HepG2 (cell line): ENCODE measurements at regions not wholly inside any gene's neighbourhood (a gene's known extent, or its start where the extent isn't known, plus 50 kb on each side); places are given as distances from the start of the nearest gene placed in this dataset.

Source experiments
- MIXL1 ChIP-seq: IDR thresholded peaks from 2 replicates; pipeline ENCODE4 v1.6.1; 2016
- PCBP2 ChIP-seq: fragments of 200-400 bp; formaldehyde crosslinking; optimal IDR thresholded peaks from 2 replicates; pipeline ENCODE3; 2018; ENCODE audit warnings: low read length, low read depth; ENCODE audit not compliant: poor library complexity, severe bottlenecking
- RFX5 ChIP-seq: IDR thresholded peaks from 2 replicates; pipeline ENCODE4 v1.6.1; 2011; ENCODE audit warnings: low read depth, low read length, improper control_type of control experiment
- RFXAP ChIP-seq: sonication (generic); formaldehyde crosslinking; IDR thresholded peaks from 2 replicates; pipeline ENCODE4 v1.4.0; 2020; ENCODE audit warnings: missing genetic modification reagents, borderline replicate concordance
- SRSF9 ChIP-seq: fragments of 200-400 bp; formaldehyde crosslinking; IDR thresholded peaks from 2 replicates; pipeline ENCODE4 v1.6.1; 2018; ENCODE audit warnings: borderline replicate concordance, mild to moderate bottlenecking, low read depth, low read length; ENCODE audit not compliant: insufficient read depth, poor library complexity, severe bottlenecking
- YEATS4 ChIP-seq: sonication (generic); formaldehyde crosslinking; IDR thresholded peaks from 2 replicates; pipeline ENCODE4 v1.4.0; 2020; ENCODE audit warnings: missing genetic modification reagents, borderline replicate concordance
- ZNF205 ChIP-seq: IDR thresholded peaks from 2 replicates; pipeline ENCODE4 v1.6.1; 2018; ENCODE audit warnings: missing biosample characterization, missing genetic modification reagents
- ZNF253 ChIP-seq: sonication (generic); formaldehyde crosslinking; IDR thresholded peaks from 2 replicates; pipeline ENCODE4 v1.8.0; 2022; ENCODE audit warnings: mild to moderate bottlenecking, missing genetic modification reagents, borderline replicate concordance
- ZNF441 ChIP-seq: sonication (generic); formaldehyde crosslinking; IDR thresholded peaks from 2 replicates; pipeline ENCODE4 v1.7.0; 2021; ENCODE audit warnings: missing genetic modification reagents, borderline replicate concordance
- ZSCAN12 ChIP-seq: sonication (generic); formaldehyde crosslinking; IDR thresholded peaks from 2 replicates; pipeline ENCODE4 v1.9.0; 2021; ENCODE audit warnings: mild to moderate bottlenecking, missing genetic modification reagents
- TF ChIP-seq, protein P1 (sequence below): sonication (generic); formaldehyde crosslinking; IDR thresholded peaks from 2 replicates; pipeline ENCODE4 v1.4.0; 2020; ENCODE audit warnings: missing genetic modification reagents
- TF ChIP-seq, protein P2 (sequence below): fragments of 450-650 bp; IDR thresholded peaks from 2 replicates; pipeline ENCODE4 v1.6.1; 2017
- TF ChIP-seq, protein P3 (sequence below): fragments of 450-650 bp; IDR thresholded peaks from 2 replicates; pipeline ENCODE4 v1.6.1; 2016
- TF ChIP-seq, protein P4 (sequence below): sonication (generic); formaldehyde crosslinking; IDR thresholded peaks from 2 replicates; pipeline ENCODE4 v1.5.0; 2020; ENCODE audit warnings: missing genetic modification reagents, mild to moderate bottlenecking, borderline replicate concordance
- TF ChIP-seq, protein P5 (sequence below): sonication (generic); formaldehyde crosslinking; IDR thresholded peaks from 2 replicates; pipeline ENCODE4 v1.5.0; 2020; ENCODE audit warnings: mild to moderate bottlenecking, missing genetic modification reagents
- TF ChIP-seq, protein P6 (sequence below): sonication (generic); formaldehyde crosslinking; IDR thresholded peaks from 2 replicates; pipeline ENCODE4 v1.5.0; 2020; ENCODE audit warnings: missing genetic modification reagents
- TF ChIP-seq, protein P7 (sequence below): sonication (generic); formaldehyde crosslinking; IDR thresholded peaks from 2 replicates; pipeline ENCODE4 v1.4.0; 2020; ENCODE audit warnings: mild to moderate bottlenecking, missing genetic modification reagents

DNA sequence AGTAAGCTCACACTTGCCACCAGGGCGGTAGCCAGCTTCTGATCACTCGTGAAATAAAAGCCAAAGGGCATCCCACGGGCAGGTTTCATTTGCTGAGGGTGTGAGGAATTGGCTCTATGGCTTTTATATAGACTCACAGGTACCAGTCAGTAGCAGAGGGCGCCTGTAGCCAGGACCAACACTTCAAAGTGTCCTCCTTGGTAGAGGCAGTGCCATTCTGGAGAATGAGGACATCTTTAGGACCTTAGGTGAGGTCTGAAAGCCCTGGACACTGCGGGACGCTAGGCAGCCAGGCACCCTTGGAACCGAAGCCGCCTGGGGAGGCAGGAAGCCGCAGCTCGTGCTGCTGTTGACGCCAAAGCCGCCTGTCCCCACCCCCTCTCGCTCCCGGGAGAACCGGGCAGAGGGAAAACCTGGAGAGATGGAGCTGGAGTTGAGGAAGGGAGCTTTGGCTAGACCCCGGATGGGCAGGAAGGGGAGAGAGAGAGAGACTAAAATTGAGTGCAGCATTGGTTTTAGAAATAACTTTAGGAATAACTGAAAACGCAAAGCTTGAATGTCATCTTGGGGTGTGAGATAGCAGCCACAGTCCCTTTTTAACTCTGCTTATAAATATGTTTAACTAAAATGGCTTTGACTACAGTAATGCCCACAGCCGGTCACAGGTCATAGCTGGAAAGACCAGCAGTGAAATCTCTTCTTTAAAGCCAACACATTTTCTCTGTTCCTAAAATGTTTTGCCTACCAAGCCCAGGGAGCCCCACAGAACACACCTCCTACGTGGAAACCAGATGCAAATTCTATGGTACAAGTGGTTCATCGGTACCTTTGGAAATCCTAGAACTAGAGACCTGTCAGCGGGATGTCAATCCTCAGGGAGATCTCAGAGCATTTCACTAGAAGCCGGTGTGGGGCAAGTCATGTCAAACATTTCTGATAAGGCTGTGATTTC is 128.5 kb upstream of the CDYL start (continued):
- TF ChIP-seq ZNF205 (CRISPR knock-in tag) (peak; percentile 85), ZNF441 (CRISPR knock-in tag) (peak; percentile 75; the same call in 1 of the 2 replicates), ZSCAN12 (CRISPR knock-in tag) (no peak), YEATS4 (CRISPR knock-in tag) (0 out of 2 replicates have a peak, but pooled peaks have one; percentile 36), PCBP2 (no peak), SRSF9 (no peak), RFX5 (no peak), ZNF253 (peak; percentile 76; the same call in 1 of the 2 replicates), MIXL1 (peak; percentile 71), RFXAP (no peak)
- TF ChIP-seq, protein P1, sequence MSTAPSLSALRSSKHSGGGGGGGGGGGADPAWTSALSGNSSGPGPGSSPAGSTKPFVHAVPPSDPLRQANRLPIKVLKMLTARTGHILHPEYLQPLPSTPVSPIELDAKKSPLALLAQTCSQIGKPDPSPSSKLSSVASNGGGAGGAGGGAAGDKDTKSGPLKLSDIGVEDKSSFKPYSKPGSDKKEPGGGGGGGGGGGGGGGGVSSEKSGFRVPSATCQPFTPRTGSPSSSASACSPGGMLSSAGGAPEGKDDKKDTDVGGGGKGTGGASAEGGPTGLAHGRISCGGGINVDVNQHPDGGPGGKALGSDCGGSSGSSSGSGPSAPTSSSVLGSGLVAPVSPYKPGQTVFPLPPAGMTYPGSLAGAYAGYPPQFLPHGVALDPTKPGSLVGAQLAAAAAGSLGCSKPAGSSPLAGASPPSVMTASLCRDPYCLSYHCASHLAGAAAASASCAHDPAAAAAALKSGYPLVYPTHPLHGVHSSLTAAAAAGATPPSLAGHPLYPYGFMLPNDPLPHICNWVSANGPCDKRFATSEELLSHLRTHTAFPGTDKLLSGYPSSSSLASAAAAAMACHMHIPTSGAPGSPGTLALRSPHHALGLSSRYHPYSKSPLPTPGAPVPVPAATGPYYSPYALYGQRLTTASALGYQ (CRISPR knock-in tag), result 0 out of 2 replicates have a peak, but pooled peaks have one; percentile 43
- TF ChIP-seq, protein P2, sequence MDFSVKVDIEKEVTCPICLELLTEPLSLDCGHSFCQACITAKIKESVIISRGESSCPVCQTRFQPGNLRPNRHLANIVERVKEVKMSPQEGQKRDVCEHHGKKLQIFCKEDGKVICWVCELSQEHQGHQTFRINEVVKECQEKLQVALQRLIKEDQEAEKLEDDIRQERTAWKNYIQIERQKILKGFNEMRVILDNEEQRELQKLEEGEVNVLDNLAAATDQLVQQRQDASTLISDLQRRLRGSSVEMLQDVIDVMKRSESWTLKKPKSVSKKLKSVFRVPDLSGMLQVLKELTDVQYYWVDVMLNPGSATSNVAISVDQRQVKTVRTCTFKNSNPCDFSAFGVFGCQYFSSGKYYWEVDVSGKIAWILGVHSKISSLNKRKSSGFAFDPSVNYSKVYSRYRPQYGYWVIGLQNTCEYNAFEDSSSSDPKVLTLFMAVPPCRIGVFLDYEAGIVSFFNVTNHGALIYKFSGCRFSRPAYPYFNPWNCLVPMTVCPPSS, result no peak
- TF ChIP-seq, protein P3, sequence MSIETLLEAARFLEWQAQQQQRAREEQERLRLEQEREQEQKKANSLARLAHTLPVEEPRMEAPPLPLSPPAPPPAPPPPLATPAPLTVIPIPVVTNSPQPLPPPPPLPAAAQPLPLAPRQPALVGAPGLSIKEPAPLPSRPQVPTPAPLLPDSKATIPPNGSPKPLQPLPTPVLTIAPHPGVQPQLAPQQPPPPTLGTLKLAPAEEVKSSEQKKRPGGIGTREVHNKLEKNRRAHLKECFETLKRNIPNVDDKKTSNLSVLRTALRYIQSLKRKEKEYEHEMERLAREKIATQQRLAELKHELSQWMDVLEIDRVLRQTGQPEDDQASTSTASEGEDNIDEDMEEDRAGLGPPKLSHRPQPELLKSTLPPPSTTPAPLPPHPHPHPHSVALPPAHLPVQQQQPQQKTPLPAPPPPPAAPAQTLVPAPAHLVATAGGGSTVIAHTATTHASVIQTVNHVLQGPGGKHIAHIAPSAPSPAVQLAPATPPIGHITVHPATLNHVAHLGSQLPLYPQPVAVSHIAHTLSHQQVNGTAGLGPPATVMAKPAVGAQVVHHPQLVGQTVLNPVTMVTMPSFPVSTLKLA, result no peak
- TF ChIP-seq, protein P4, sequence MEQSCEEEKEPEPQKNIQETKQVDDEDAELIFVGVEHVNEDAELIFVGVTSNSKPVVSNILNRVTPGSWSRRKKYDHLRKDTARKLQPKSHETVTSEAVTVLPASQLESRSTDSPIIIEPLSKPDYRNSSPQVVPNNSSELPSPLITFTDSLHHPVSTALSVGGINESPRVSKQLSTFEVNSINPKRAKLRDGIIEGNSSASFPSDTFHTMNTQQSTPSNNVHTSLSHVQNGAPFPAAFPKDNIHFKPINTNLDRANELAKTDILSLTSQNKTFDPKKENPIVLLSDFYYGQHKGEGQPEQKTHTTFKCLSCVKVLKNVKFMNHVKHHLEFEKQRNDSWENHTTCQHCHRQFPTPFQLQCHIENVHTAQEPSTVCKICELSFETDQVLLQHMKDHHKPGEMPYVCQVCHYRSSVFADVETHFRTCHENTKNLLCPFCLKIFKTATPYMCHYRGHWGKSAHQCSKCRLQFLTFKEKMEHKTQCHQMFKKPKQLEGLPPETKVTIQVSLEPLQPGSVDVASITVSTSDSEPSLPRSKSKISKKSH, result peak; percentile 76; the same call in 1 of the 2 replicates
- TF ChIP-seq, protein P5, sequence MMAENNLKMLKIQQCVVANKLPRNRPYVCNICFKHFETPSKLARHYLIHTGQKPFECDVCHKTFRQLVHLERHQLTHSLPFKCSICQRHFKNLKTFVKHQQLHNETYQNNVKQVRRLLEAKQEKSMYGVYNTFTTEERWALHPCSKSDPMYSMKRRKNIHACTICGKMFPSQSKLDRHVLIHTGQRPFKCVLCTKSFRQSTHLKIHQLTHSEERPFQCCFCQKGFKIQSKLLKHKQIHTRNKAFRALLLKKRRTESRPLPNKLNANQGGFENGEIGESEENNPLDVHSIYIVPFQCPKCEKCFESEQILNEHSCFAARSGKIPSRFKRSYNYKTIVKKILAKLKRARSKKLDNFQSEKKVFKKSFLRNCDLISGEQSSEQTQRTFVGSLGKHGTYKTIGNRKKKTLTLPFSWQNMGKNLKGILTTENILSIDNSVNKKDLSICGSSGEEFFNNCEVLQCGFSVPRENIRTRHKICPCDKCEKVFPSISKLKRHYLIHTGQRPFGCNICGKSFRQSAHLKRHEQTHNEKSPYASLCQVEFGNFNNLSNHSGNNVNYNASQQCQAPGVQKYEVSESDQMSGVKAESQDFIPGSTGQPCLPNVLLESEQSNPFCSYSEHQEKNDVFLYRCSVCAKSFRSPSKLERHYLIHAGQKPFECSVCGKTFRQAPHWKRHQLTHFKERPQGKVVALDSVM, result no peak
- TF ChIP-seq, protein P6, sequence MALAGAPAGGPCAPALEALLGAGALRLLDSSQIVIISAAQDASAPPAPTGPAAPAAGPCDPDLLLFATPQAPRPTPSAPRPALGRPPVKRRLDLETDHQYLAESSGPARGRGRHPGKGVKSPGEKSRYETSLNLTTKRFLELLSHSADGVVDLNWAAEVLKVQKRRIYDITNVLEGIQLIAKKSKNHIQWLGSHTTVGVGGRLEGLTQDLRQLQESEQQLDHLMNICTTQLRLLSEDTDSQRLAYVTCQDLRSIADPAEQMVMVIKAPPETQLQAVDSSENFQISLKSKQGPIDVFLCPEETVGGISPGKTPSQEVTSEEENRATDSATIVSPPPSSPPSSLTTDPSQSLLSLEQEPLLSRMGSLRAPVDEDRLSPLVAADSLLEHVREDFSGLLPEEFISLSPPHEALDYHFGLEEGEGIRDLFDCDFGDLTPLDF, result no peak
- TF ChIP-seq, protein P7, sequence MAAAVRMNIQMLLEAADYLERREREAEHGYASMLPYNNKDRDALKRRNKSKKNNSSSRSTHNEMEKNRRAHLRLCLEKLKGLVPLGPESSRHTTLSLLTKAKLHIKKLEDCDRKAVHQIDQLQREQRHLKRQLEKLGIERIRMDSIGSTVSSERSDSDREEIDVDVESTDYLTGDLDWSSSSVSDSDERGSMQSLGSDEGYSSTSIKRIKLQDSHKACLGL (CRISPR knock-in tag), result peak; percentile 87
